ENCODE measurements at regions not wholly inside any gene's neighbourhood (a gene's known extent, or its start where the extent isn't known, plus 50 kb on each side); places are given as distances from the start of the nearest gene placed in this dataset.

DNA sequence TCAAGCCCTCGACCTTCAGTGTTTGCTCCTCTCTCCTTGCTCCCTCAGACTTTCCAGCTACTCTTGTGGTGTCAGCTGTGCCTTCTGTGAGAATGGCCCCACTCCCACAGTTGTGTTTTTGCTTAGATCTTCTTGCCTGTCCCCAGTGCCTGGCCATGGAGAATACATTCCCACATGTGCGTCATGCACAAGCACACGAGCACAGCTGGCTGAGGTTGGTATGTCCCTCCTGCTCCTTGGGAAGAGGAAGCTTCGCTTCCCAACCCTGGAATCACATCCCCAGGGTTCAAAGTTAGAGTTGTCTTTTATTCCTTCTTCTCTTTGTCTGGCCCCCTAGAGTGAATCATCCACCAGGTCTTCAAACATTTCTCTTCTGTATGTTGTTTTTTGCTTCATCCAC is 518.6 kb downstream of the CCDC171 start:
- TF ChIP-seq, protein P1, sequence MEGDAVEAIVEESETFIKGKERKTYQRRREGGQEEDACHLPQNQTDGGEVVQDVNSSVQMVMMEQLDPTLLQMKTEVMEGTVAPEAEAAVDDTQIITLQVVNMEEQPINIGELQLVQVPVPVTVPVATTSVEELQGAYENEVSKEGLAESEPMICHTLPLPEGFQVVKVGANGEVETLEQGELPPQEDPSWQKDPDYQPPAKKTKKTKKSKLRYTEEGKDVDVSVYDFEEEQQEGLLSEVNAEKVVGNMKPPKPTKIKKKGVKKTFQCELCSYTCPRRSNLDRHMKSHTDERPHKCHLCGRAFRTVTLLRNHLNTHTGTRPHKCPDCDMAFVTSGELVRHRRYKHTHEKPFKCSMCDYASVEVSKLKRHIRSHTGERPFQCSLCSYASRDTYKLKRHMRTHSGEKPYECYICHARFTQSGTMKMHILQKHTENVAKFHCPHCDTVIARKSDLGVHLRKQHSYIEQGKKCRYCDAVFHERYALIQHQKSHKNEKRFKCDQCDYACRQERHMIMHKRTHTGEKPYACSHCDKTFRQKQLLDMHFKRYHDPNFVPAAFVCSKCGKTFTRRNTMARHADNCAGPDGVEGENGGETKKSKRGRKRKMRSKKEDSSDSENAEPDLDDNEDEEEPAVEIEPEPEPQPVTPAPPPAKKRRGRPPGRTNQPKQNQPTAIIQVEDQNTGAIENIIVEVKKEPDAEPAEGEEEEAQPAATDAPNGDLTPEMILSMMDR (IDR thresholded peaks at IDR 0.05) = no peak
- no peak for DNase-seq
- Histone ChIP-seq H3K36me3 (no peaks in the 10 kb centered on the region), H3K9me3 (no peaks in the 10 kb centered on the region), H3K9ac (ENCODE audit: low read depth in 2 of 2, low read length in 2 of 2) (no peak overlapping the region), H3K27me3 (no peaks in the 10 kb centered on the region), H3K27ac (no peak overlapping the region), H3K4me3 (no peak overlapping the region), H3K4me1 (no peaks in the 10 kb centered on the region)
- intact Hi-C loops (cut with DNase I) = no loop called here

DNA sequence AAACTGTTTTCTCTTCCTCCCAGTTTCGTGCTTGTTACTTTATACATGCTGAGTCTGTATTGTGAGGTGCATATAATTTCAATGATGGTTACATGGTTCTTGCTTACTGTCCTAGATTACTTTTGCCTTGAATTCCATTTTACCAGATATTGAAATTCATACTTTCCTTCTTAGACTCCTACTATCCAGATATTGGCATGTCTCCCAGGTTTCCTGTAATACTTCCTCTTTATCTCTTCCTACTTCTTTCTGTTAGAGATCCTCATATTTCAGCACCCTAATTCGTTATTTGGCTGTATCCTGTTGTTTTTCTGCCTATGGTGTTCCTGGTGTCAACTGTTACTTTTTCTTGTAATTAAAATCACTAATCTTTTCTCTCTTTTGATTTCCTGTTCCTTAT is 522.1 kb downstream of the CCDC171 start:
- H3K9me3 ChIP-seq = no peaks in the 10 kb centered on the region
- H3K36me3 ChIP-seq = no peaks in the 10 kb centered on the region
- no peaks in the 10 kb centered on the region for H3K27me3 ChIP-seq
- intact Hi-C loops (cut with DNase I) = no loop called here
- H3K4me1 ChIP-seq = no peaks in the 10 kb centered on the region
- no peak overlapping the region for H3K9ac ChIP-seq (ENCODE audit: low read depth in 2 of 2, low read length in 2 of 2)
- no peak overlapping the region for H3K4me3 ChIP-seq
- no peak overlapping the region for H3K27ac ChIP-seq
- TF ChIP-seq, protein P1 (IDR thresholded peaks at IDR 0.05) = no peak
- DNase-seq = no peak

DNA sequence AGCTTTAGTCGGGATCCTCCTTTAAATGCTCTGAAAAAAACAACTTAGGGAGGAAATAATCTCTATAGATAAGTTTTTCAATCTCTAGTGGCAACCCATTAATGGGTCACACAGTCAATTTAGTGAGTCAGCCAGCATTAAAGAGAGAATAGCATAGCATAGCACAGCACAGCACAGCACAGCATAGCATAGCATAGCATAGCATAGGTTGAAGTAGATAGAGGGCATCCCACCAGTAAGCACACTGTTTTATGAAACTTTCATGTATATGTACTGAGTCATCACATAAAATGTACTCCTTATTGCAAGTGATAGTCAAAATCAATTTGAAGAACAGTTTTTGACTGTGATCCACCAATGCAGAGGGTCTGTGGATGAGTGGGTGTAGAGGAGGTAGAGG is 522.9 kb downstream of the CCDC171 start:
- Histone ChIP-seq H3K27ac (no peak overlapping the region), H3K4me1 (no peaks in the 10 kb centered on the region), H3K4me3 (no peak overlapping the region), H3K36me3 (no peaks in the 10 kb centered on the region), H3K9ac (ENCODE audit: low read depth in 2 of 2, low read length in 2 of 2) (no peak overlapping the region), H3K9me3 (no peaks in the 10 kb centered on the region), H3K27me3 (no peaks in the 10 kb centered on the region)
- no peak for DNase-seq
- intact Hi-C loops (cut with DNase I) = no loop called here
- TF ChIP-seq, protein P1 (IDR thresholded peaks at IDR 0.05) = no peak

DNA sequence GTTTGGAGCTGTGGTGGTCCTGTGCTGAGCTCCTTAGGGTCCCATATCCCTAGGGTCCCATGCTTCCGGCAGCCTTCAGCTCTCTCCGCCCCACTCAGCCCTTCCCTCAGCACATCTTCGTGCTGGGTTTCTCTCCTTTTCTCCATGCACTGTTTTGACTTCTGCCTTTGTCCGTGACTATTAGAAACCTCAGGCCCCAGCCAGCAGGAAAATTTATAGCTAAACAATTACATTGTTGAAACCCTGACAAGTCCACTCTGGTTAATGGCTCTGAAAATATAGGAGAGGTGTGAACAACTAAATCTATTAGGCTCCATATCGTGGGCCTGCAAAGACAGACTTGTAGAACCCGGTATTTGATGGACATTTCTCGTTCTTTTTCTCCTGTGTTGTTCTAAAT is 523.7 kb downstream of the CCDC171 start:
- no peaks in the 10 kb centered on the region for H3K4me1 ChIP-seq
- H3K27ac ChIP-seq = no peak overlapping the region
- intact Hi-C loops (cut with DNase I) = no loop called here
- no peak overlapping the region for H3K4me3 ChIP-seq
- no peaks in the 10 kb centered on the region for H3K27me3 ChIP-seq
- no peak overlapping the region for H3K9ac ChIP-seq (ENCODE audit: low read depth in 2 of 2, low read length in 2 of 2)
- DNase-seq = no peak
- TF ChIP-seq, protein P1 (IDR thresholded peaks at IDR 0.05) = no peak
- no peaks in the 10 kb centered on the region for H3K36me3 ChIP-seq
- H3K9me3 ChIP-seq = no peaks in the 10 kb centered on the region

DNA sequence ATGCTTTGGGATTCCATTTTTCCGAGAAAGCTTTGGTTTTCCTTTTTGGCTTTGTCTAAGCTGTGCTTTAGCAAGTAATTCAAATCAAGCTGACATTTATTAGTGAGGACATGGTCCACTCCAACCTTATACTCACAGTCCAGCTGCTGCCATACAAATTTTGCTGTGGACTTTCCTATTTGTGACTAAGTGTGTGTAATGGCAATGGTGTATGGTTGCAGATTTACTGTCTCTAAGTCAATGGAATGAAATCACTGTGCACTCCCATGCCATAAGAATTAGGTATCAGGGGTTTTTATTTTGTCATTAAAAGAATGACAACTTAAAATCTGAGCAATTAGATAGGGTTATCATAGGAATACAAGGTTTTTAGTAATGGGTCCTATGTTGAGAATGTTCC is 530.0 kb downstream of the CCDC171 start:
- Histone ChIP-seq H3K9me3 (no peaks in the 10 kb centered on the region), H3K27ac (no peak overlapping the region), H3K36me3 (no peaks in the 10 kb centered on the region), H3K4me3 (no peak overlapping the region), H3K9ac (ENCODE audit: low read depth in 2 of 2, low read length in 2 of 2) (no peak overlapping the region), H3K27me3 (no peaks in the 10 kb centered on the region), H3K4me1 (no peaks in the 10 kb centered on the region)
- TF ChIP-seq, protein P1 (IDR thresholded peaks at IDR 0.05) = no peak
- DNase-seq = no peak
- intact Hi-C loops (cut with DNase I) = no loop called here
